ENCODE measurements at regions not wholly inside any gene's neighbourhood (a gene's known extent, or its start where the extent isn't known, plus 50 kb on each side); places are given as distances from the start of the nearest gene placed in this dataset.

DNA sequence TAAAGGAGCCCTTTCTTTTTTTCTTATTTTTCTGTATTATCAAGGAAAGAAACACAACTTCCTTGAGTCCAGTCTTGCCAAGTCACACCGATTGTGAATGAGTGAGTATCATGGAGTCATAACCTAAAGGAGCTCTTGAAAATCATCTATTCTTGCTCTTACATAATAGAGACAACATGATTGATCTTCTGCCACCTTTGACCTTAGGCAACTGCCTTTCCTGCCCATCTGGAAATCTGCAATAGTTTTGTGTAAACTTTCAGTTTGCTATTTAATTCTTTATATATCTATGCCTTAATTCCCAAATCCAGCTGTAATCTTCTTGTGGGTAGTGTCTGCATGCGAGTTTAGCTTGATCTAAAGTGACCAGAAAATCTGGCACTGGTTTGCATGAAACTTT lies 149.9 kb upstream of the FST start:
- no peak for DNase-seq

DNA sequence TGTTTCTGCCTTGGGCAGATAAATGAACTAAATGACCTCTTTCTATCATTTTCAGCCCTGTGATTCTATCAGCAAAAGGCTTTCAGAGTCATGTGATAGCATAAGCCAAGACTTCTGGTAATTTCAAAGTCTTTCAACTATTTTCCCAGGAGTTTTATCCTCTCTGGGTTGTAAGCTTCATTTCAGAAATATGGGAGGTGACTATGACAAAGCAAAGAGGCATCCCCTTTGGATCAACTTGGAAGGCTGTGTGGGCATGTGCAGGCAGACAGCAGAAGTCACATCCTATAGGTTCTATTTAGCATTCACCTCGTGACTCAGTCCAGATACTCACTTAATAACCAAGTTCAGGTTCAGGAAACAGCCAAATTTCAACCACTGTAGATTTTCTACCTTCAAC lies 149.0 kb upstream of the FST start:
- no peak for DNase-seq

- DNase-seq: no peak
Measured at GRCh38 chr5:53333160-53333559, 147.3 kb upstream of the FST start.

DNA sequence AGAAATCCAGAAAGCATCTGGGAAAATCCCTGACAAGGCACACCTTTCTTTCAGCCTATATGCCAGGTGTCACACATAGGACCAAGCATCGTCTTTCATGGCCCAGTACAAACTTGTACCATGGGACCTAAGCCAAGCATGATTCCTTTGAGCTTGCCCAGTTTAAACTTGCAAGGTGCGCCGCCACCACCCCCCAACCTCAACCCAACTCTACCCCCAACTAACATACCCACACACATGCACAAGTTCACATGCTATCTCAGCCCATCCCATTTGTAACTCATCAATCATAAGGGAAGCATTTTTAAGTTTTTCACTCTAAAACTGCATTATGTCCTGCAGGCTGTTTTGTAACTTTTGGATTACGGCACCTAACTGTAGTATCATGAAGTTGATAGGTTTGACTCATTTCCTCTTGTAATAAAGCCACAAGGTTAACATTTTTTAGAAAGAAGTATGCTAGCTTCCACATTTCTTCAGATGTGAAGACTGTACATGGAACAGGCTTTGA lies 145.9 kb upstream of the FST start:
- no peak for DNase-seq

DNA sequence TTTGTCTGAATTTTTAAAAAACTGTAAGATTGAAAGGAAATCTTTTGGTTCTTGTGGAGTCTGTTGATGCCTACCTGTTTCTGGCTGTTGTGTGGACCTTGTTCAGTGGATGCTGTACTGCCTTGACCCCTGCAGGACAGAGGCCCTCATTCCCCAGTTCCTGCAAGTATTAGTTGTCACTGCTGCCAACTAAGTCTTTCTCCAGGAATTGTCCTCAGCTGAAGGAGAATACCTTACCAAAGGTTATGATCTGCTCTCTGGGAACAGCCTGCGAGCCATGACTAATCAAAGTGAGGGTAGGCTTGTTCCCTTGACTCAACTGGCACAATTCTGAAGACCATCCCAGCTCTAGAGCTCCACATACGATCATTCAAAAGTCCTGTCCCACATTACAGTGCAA lies 145.3 kb upstream of the FST start:
- no peak for DNase-seq

DNA sequence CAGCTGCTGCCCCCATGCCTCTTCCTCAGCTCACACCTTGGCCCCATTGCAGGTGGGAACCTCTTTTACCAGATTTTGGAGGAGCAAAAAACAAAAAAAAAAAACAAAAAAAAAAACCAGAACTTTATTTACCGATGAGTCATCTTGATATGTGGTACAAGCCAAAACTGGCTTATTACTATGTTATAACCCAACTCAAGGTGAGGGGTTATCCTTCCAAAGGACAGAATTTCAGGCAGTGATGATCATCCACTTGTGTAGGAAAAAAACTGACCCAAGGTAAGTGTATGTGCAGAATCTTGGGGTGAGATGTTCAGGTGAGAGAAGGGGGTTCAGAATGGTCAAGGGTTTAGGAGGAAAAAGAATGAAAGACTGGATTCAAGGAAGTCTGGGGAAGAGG lies 142.6 kb upstream of the FST start:
- DNase-seq: no peak

DNA sequence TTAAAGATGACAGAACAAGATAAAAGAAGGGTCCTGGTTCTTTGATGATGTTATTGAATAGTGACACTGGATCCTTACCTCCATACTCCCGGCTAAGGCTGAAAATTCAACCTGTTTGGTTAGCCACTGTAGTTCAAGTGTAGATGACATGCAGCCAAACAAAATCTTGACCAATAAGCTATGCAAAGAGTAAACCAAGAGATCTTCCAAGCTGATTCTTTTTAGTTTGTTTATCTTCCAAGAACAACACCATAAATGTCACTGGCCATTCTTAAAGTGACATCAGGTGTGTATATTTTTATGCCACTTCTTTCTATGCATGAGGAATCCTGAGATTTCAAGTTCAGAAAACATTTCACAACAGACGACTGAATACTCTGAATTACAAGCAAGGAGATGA lies 141.5 kb upstream of the FST start:
- DNase-seq: no peak

DNA sequence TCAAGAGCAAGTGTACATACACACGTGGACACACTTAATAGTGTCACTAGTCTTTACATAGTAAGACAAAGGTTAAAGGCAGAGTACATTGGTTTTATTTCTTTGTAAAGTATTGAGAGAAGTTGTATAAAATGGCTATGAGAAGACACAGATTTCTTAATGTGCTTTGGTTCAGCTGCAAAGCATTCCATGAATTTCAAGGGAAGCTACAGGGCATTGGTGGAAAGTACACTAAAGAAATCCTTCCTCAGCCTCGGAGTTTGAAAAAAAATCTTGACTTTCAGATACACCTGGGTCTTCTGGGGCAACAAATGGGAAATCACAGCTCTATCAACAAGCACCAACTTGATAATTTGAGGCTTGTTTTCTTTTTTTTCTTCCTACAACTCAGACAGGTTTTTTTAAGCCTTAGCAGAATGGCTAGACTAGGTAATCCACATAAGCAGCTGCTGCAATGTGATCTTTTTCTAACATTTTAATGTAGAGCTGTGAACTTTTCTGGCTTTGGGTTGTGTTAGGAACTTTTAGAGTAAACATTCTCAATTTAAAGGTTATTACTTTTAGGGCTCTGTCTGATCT lies 140.4 kb upstream of the FST start:
- no peak for DNase-seq

DNA sequence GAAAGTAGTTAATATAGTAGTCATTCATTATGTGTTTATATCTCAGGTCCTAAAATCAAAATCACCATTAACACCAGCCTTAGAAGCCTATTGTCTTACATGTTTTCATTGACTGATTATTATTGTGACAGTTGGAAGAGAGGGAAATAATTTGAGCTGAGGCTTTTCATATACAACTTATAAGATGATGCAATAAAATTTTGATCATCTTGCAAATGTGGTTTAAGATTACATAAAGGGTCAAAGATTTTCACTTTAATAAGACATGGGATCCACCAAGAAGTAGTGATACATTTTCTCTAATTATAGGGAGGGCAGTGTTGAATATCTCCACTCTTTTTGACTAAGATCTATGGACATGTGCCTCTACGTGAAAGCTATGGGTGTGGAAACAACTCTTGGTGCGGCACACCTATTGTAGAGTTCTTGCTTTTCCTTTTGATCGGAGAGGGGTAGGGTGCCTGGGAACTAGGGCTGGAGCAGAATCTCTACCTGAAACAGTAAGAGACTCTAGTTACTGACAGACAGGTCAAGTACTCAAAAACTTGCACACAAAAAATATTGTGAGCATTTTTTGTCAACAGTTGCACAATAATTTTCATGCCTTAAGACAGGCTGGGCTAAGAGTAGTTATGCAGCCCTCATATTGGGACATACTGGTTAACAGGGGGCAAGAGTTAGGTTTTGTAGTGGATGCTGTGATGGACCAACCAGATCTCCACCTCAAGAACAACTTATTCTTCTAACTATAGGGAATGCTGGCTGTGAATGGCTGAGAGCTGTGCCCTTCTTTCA lies 139.3 kb upstream of the FST start:
- no peak for DNase-seq

DNA sequence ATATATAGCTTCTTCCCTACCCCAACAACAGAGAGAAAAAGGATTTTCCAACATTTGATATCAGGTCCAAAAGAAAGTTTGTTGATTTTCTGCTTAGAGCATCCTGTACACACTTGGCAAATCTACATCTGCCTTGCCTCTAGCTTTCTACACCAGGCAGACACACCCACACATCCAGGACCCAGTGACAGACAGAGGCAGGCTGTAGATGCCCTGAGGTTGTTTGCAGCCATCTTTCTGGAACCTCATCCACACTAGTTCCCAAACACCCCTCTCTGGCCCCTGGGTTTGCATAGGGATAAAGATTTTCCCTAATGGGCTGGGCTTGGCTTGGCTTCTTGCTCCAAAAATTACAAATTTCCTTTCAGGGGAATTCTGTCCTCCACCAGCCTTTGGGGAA lies 138.2 kb upstream of the FST start:
- DNase-seq: no peak

DNA sequence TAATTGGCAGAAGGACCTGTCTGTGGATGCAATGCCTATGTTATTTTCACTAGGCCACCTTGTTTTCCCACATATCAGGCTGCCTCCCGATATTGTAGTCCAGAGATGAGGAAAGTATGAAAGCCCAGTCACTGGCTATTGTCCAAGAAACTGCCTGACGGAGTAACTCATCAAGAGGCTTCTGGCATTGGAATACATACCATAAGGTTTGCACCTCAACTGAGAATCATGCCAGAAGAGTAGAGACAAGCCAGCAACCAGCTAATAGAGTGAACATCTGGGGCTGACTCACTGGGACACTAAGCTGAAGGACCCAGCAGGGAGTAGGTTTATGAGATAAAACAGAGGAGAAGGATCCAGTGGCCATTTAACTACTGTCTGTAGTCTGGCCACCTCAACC lies 137.2 kb upstream of the FST start:
- no peak for DNase-seq

DNA sequence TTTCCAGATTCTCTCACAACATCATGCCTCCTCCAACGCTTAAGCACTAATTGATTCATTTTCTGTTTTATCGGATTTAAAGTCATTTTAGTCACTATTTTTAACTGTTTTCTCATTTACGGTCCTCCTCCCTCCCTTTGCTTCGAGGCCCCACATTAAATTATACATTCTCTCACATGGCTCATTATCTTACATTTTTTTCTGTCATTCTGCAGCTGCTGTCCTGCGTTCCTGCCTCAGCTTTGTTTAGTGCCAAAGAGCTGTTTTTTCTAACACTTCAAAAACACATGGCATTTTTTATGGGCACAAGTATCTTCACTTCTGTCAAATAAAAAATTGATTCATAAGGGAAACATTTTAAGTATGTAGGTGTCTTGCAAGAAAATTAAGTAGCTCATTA lies 130.1 kb upstream of the FST start:
- DNase-seq: no peak

GRCh38 chr5:53350991-53351770 lies 129.2 kb upstream of the FST start:
- no peak for DNase-seq

GRCh38 chr5:53355316-53355715 lies 125.1 kb upstream of the FST start:
- no peak for DNase-seq

GRCh38 chr5:53355931-53356330 lies 124.5 kb upstream of the FST start:
- no peak for DNase-seq

DNA sequence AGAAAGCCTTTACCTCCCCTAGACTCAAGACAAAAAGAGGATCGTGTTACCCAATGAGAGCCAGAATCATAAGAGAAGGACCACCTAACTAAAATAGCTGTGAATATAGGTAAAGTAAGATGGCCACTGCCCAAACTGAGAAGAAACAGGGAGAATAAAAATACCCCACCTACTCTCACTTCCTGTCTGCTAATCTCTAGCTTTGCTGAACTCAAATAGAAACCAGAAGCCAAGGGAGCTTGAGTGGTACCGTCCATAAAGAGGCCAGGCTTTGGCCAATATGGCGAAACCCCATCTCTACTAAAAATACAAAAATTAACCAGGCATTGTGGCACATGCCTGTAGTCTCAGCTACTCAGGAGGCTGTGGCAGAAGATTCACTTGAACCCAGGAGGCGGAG lies 123.0 kb upstream of the FST start:
- no peak for DNase-seq

- DNase-seq: no peak
Measured at GRCh38 chr5:53358794-53359193, 121.6 kb upstream of the FST start.

GRCh38 chr5:53359916-53360517 lies 120.4 kb upstream of the FST start:
- DNase-seq: no peak

- DNase-seq: no peak
Measured at GRCh38 chr5:53360811-53361210, 119.6 kb upstream of the FST start.

DNA sequence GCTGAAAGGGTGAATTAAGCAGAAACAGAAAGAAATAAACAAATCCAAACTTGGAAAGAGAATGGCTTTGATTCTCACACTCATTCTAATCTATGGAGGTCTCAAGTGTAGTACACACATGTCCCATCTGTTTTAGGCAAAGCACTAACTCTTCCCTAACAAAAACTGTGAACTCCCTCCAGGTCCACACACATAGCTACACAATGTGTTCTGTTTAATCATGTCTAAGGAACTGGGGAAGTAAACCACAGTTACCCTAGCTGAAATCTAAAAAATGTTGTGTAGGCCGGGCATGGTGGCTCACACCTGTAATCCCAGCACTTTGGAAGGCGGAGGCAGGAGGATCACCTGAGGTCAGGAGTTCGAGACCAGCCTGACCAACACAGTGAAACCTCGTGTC lies 118.7 kb upstream of the FST start:
- DNase-seq: no peak

- no peak for DNase-seq
Measured at GRCh38 chr5:53362521-53362941, 117.9 kb upstream of the FST start.

DNA sequence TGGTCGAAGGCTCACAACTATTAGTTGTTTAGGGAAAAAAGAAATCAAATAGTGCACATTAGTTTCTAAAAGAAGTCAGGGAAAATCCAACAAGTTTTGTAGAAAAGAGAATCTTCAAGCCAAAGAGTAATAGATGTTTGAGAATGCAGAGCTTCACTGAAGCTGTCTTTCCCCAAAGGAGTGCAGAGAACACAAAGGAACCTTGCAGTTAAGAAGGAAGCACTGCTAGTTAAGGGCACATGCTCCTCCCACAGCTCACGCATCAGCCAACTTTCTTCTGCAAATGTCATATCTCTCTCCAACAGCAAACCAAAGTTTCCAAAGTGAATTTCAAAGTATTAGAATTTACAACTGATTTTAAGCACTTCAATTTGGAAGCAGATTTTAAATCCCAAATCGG lies 116.4 kb upstream of the FST start:
- no peak for DNase-seq

DNA sequence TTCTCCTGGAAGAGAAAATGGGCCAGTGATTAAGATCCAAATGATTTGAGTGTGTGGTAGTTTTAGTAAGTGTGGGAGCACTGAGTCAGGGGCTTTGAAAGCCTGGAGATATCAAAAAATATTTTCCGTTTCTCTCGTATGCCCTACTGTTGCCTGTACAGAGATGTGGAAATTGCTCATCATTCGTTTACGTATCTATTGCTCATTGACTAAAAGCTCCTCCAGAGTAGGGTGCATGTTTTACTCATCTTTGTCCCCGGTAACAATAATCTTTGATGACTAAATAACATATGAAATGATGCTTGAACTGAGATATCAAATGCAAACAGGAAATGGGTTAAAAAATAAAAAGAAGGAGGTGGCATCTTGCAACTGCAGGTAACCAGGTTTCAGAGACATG lies 114.2 kb upstream of the FST start:
- no peak for DNase-seq

Data from right lung (tissue), 2 donors.